ENCODE measurements at regions not wholly inside any gene's neighbourhood (a gene's known extent, or its start where the extent isn't known, plus 50 kb on each side); places are given as distances from the start of the nearest gene placed in this dataset.

- TF ChIP-seq POLR2A (IDR thresholded peaks at IDR 0.05) (no peak), CTCF (IDR thresholded peaks at IDR 0.05) (no peak), POLR2AphosphoS5 (IDR thresholded peaks at IDR 0.05) (no peak)
Measured at GRCh38 chr9:118527261-118527660, 823.1 kb downstream of the TLR4 start.
